HG03097 (cell line): ENCODE measurements at regions not wholly inside any gene's neighbourhood (a gene's known extent, or its start where the extent isn't known, plus 50 kb on each side); places are given as distances from the start of the nearest gene placed in this dataset.

Experiments
- ATAC-seq: cut with Tn5 transposase; IDR thresholded peaks from one replicate; pipeline ENCODE4 v1.9.1; 2021; ENCODE audit not compliant: unreplicated experiment, low FRiP score

DNA sequence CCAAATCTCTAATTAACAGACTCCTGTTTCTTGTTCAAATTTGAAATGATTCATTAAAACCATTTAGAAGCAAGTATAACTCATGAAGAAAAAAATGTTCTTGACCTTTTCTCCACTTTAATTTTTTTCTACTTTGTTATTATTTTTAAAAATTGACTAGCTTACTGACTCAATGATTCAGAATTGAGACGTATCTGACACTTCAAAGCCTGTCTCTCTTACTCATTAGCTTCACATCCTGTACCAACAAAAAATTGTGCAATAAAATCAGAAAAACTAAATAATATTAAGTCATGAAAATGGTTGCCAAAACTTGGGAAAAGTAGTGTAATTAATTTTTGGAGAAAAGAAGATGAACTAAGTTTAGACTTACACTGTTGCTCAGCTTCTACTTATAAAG is 331.2 kb downstream of the SLC16A7 start:
- ATAC-seq, result no peak

DNA sequence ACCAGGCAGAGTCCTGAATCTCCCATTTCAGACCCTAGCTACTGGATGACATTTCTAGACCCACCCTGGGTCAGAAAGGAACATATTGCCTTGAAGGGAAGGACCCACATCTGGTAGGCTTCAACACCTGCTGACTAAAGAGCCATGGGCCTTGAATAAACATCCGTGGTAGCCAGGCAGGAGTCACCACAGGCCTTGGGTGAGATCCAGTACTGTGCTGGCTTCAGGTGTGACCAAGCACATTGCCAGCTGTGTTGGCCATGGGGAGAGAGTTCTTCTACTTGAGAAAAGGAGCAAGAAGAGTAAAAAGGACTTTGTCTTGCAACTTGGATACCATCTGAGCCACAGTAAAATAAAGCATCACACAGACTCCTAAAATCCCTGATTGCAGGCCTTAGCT is 332.6 kb downstream of the SLC16A7 start:
- no peak for ATAC-seq

DNA sequence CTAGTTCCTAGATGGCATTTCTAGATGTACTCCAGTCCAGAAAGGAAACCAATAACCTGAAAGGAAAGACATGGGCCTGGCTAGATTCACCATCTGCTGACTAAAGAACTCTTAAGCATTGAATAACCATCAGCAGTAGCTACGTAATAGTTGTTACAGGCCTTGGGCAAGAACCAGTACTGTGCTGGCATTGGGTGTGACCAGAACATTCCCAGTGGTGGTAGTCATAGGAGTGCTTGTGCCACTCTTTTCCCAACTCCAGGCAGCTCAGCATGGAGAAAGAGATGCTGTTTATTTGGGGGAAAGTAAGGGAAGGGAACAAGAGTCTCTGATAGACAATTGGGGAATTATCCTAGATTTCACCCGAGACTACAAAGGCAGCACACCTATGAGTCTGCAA is 333.3 kb downstream of the SLC16A7 start:
- no peak for ATAC-seq

DNA sequence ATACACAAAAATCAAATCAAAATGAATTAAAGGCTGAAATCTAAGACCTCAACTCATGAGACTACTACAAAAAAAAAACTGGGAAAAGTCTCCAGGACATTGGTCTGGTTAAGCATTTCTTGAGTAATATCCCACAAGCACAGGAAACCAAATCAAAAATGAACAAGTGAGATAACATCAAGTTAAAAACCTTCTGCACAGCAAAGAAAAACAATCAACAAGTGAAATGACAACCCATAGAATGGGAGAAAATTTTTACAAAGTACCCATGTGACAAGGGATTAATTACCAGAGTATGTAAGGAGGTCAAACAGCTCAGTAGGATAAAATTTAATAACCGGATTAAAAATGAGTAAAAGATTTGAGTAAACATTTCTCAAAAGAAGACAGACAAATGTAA is 338.7 kb downstream of the SLC16A7 start:
- ATAC-seq, result no peak

DNA sequence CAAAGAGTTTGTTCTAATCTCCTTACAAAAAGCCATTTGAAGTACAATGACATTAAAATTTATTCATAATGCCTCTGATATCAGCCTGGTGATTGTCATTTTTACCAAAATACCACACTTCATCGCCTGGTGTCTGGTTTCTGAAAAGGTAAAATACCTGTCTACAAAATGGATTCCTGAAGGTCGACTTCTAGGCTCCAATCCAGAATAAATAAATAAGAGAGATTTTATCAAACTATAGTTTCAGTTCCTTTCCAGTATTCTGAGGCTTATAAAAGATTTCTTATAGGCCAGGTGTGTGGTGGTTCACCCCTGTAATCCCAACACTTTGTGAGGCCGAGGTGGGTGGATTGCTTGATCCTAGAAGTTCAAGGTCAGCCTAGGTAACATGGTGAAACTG is 340.7 kb downstream of the SLC16A7 start:
- no peak for ATAC-seq

DNA sequence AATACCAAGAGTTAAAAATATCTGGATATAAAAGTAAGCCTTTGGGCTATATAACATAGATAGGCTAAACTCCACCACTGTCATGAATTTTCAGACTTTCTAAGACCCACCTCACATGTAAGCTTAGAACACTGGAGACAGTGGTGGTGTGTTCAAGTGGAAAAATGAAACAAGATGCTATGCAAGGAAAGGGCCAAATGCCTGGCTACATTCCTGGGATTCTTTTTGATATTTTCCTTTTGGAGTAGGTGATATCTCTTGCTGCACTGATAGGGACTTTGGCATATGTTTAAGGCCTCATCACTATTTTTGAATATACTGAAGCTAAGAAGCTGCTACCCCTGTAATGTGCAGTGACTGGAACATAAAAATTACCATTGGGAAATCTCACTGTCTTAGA is 341.3 kb downstream of the SLC16A7 start:
- ATAC-seq, result no peak

DNA sequence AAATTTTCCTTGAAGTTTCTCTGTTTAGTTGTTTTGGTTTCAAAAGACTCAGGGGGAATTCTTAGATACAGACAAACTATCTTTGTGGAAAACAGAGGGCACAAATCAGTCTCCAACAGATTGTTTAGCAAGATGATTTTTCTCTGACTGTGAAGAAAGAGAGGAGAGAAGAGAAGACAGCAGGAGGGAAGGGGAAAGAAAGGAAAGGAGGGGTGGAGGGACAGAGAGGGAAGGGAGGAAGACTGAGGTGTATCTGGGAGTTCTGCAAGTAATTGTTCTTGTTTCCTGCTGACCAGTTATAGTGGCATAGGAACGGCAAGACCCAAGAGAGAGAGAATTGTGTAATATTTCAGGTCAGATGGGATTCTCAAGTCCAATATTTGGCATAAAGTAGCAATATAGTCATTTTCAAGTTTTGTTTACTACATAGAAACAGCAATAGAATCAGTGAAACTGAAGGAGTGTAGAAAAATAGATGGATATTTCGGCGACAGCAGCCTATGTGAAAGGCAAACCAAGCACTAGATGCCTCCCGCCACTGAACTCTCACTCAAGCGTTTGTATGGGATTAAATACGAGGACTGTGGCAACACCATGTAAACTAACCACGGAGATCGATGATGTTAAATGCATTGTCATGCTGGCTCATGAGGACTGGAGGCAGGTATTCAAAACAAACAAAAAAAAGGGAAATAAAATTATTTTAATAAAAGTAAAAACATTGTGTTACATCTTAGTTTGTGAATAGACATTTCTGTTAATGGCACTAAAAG is 342.5 kb downstream of the SLC16A7 start:
- no peak for ATAC-seq

DNA sequence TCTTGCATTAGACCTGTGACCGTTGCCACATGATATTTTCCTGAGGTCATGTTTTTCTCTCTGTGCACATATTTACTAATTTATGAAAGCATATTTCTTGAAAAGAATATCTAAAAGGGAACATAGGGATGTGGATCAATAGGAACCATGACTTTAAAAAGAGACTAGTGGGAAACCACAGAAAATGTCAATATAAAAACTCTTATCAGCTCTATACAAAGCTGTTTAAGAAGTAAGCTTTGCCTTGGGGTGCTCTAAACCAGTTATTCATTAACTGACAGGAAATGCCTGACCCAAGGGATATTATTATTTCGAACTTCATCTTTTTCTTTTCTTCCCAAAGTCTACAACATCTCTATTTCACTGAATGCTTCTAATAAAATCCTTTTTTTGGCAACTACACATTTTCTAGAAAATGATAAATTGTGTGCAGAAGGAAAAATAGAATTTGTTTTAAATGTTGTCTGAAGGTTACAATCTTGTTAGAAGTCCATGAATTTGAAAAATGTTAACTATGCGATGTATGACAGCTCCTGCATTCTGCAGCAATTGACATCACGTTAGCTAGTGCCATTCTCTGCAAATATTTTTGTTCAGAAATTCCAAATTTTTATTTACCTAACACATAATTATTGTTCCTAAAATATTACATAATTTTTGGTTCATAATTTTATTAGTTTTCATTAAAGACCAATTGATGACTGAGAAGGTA is 345.0 kb downstream of the SLC16A7 start:
- ATAC-seq, result no peak

DNA sequence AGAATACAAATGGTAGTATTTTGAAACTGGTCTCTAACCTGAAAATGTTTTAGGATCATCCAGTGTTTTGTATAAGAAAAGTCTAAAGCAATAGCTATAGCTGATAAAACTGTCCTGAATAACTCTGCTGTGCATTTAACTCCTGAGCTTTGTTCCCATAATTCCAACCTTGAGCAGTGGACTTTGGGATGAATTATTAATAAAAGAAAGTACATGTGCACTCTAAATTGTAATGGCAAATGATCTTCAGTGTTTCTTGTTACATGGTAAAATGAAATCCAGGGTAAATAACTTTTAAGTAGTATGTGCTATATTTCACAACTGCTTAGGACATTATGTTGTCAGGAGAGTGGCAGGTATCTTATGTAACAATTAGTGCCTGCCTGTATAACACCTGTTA is 345.6 kb downstream of the SLC16A7 start:
- ATAC-seq, result no peak

DNA sequence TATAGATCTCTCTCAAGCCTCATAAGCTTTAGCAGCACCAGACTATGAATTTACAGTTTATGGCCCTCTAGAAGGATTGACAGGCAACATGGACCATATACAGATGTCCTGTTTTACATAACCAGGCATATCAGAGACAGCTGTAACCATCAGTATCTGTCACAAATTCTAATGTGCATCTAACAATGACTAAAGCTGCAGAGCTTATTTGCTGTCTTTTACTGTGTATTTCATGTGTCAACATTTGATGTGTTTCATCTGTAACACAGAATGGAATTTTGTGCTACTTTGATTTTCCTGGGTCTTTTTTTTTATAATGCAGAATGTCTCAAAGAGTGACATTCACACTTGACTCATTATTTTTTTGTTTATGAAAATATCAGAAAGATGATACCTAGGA is 348.3 kb downstream of the SLC16A7 start:
- no peak for ATAC-seq

DNA sequence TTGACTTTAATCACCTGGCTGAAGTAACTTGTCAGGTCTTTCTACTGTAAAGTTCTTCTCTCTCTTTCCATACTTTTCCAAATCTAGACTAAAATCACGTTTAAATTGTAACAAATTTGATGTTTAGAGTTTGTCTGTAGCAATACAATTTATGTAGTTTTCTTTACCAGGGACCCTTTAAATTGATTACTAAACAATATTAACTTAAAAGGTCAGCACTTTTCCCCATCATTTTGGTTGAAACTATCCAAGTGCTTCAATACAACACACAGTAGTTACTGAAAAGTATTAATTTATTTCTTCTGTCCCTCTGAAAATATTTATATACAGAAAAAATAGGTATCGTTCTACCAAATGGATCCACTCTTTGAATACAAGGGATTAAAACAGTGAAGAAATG is 350.8 kb downstream of the SLC16A7 start:
- ATAC-seq, result no peak

DNA sequence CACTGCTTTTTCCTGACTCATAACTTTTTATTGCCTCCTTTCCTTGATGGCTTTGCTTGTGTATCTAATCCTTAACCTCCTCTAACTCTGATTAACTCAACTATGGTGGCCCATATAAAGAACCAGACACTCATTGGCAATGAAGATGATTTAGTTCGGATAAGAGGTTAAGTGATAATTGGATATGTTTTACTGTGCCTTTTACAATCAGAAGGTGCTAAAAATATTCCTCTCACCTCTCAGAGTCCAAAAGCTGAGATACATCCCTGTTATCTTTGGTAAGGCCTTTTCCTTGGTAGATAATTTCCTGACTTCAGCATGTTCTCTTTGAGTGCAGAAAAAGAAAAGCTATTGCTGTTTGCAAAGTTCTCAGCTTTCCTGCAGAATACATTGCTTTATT is 367.7 kb downstream of the SLC16A7 start:
- ATAC-seq, result no peak

DNA sequence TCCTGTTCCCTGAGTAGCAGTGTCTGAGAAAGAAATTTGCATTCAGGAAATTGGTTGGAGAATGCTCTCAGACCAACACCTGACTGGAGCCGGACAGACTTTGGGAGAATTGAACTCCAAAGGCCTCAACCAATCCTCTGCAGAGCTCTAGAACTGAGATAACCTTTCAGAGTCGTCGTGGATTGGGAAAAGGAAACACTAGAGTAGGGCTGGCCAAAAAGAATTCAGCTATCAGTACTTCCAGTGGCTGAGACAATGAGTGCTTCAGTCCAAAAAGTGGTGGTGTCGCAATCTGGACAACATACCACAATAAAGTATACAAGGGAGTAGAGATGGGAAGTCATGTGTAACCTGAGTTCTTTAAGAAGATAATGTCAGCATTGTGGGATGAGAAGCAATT is 377.1 kb downstream of the SLC16A7 start:
- ATAC-seq, result no peak

DNA sequence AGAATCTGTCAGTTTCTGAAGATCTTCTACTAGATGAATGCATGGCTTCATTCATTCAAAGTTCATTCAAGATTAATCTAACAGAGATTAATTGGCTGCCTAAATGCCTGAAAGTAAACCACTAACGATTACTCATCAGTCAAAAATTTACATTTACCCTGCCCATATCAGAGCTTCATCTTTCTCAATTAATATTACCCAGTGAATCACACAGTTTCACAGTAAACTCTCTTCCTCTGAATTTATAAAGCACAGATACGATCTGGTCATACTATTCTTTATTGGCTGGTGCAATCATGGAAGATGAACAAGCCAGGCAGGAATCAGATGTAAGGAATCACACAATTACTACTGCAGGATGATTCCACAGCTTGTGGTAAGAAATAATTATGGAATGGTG is 377.7 kb downstream of the SLC16A7 start:
- ATAC-seq, result no peak

DNA sequence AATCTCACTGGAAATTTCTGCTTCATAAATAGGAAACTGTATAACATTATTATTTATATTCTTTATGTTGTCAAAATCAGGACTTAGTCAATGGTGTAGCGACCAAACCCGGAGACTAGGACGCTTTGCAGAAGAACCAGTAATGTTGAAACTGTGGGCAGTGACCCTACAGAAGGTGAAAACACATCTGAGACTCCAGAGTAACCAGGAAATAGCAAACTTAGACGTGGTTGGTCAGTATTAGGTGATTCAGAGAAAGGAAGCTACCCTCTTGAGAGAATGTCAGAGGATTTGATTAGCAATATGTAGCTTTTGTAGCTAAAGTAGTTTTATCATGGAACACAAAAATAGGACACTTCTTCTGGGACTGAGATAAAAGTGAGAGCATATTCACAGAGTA is 381.9 kb downstream of the SLC16A7 start:
- no peak for ATAC-seq

DNA sequence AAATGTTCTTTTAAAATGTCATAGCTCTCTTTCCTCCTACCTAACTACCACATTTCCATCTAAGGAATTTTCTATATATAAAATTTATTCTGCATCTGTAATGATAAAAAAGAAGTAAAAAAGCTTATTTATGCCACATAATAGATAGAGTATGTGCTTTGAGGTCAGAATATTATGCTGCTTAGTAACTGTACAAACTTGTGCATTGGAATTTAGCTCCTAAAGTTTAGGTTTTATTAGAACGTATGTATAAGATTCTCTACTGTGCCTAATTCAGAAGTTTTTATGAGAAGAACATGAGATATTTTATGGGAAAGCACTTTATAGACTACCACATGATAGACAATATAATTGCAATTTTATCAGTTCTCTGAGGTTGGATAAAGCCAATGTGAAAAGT is 384.6 kb downstream of the SLC16A7 start:
- no peak for ATAC-seq

DNA sequence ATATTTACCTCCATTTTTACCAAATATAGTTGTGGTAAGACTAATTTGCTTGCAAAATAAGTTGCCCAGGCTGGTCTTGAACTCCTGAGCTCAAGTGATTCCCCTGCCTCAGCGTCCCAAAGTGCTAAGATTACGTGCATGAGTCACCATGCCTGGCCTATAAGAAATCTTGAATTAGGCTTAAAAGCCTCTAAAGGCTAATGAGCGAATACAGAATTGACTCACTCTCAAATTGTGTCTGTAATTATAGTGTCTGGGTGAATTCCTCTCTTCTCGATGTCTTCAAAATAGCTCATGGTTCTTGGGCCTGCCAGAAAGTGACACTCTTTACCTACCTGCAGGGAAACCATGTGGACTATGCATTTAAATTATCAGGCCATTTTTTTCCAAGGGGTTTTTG is 403.5 kb downstream of the SLC16A7 start:
- no peak for ATAC-seq

DNA sequence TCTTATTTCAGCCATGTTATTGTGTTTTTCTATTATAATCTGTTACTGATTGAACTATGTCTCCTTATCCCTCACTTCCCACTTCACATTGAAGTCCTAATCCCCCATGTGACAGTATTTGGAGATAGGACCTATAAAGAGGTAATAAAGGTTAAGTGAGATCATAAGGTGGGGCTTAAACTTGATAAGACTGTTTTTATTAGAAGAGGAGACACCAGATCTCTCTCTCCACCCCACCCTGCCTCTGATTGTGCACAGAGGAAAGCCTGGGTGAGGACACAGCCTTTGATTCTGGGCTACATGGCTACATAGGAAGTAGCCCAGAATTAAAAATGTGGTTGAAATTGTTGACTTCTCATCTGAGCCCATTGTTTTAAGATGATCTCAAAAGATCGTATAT is 414.7 kb downstream of the SLC16A7 start:
- no peak for ATAC-seq

DNA sequence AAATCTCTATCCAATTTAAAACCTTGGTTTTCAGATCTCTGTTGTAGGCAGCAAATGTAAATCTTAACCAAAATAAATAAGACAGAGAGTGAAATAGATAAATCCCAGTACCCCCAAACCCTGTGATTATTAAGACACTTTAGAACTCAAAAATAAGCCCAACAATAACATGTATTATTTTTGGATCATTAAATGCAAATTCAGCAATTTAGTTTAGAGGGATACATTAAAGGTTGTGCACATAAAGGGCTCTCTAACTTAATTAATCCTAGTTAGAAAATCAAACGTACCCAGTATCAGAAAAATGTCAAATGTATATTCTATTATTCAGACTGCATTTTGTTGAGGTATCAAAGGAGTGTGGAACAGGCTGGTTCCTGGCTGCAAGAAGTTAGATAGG is 416.8 kb downstream of the SLC16A7 start:
- ATAC-seq, result no peak

DNA sequence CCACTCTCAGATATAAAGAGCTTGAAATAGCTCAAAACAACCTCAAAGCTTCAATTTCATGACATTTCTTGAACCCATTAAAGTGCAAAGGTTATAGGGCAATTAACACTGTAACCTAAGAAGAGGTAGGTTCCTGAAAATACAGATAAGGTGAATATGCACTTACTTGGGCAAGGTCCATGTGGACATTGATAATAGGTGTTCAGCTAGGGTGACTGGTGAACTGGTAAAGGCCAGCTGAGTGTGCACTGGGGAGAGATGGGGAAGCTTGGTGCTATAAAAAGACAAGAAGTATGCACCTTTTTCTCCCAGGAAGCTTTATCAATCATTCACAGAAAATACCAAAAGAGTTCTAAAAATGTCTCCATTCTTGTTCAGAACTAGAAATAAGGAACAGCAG is 418.6 kb downstream of the SLC16A7 start:
- no peak for ATAC-seq

DNA sequence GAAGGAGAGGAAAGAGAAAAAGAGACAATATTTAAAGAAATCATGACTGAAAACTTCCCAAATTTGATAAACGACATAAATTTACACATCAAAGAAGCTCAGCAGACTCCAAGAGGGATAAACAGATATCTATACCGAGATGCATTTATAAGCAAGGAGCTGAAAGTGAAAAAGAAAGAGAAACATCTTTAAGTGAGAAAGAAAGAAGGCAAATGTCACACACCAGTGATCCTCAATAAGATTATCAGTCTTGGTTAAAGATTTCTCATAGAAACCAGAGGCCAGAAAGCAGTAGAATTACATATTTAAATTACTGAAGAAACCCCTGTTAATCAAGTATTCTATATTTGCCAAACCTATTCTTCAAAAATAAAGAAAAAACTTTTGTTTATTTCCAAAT is 424.2 kb downstream of the SLC16A7 start:
- ATAC-seq, result no peak

DNA sequence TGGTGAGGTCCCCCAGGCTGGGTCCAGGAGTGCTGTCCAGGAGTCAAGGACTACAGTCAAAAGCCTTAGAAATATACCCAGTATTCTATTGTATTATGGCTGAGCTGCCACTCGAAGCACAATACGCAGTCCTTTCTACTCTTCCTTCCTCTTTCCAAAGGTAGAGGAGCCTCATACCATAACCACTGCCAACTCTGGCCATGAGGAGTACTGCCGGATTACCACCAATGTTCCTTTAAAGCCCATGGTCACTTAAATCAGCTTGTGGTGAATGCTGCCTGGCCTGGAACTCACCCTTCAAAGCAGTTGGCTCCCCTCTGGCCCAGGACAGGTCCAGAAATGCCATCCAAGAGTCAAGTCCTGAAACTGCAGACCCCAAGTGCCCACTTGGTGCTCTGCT is 425.4 kb downstream of the SLC16A7 start:
- ATAC-seq, result no peak
